ENCODE measurements at regions not wholly inside any gene's neighbourhood (a gene's known extent, or its start where the extent isn't known, plus 50 kb on each side); places are given as distances from the start of the nearest gene placed in this dataset.

DNA sequence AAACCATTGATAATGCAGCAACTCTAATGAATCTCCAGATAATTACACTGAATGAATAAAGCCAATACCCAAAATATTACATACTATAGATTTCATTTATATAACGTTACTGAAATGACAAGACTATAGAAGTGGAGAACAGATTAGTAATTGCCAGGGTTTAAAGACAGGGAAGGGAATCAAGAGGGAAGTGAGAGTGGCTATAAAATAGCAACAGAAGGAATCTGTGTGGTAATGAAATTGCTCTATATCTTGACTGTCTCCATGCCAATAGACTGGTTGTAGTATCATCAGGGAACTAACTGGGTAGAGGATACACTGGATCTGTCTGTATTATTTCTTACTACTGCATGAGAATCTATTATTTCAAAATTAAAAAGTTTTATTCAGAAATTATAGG, 396.5 kb upstream of the RPS23 start:
- H3K4me3 Mint-ChIP-seq (ENCODE audit: unreplicated experiment) = no peak overlapping the region
- no peaks in the 10 kb centered on the region for H3K27me3 Mint-ChIP-seq (ENCODE audit: low read depth)
- TF ChIP-seq, protein P1, sequence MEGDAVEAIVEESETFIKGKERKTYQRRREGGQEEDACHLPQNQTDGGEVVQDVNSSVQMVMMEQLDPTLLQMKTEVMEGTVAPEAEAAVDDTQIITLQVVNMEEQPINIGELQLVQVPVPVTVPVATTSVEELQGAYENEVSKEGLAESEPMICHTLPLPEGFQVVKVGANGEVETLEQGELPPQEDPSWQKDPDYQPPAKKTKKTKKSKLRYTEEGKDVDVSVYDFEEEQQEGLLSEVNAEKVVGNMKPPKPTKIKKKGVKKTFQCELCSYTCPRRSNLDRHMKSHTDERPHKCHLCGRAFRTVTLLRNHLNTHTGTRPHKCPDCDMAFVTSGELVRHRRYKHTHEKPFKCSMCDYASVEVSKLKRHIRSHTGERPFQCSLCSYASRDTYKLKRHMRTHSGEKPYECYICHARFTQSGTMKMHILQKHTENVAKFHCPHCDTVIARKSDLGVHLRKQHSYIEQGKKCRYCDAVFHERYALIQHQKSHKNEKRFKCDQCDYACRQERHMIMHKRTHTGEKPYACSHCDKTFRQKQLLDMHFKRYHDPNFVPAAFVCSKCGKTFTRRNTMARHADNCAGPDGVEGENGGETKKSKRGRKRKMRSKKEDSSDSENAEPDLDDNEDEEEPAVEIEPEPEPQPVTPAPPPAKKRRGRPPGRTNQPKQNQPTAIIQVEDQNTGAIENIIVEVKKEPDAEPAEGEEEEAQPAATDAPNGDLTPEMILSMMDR (IDR thresholded peaks at IDR 0.05) = no peak
- H3K27ac Mint-ChIP-seq (ENCODE audit: unreplicated experiment) = no peak overlapping the region
- DNase-seq (ENCODE audit: low spot score) = no peak
- H3K4me1 Mint-ChIP-seq (ENCODE audit: low read depth) = peaks cover 2% of the 10 kb centered on the region
- H3K36me3 Mint-ChIP-seq (ENCODE audit: low read depth) = no peaks in the 10 kb centered on the region
- no peaks in the 10 kb centered on the region for H3K9me3 Mint-ChIP-seq (ENCODE audit: low read depth)

DNA sequence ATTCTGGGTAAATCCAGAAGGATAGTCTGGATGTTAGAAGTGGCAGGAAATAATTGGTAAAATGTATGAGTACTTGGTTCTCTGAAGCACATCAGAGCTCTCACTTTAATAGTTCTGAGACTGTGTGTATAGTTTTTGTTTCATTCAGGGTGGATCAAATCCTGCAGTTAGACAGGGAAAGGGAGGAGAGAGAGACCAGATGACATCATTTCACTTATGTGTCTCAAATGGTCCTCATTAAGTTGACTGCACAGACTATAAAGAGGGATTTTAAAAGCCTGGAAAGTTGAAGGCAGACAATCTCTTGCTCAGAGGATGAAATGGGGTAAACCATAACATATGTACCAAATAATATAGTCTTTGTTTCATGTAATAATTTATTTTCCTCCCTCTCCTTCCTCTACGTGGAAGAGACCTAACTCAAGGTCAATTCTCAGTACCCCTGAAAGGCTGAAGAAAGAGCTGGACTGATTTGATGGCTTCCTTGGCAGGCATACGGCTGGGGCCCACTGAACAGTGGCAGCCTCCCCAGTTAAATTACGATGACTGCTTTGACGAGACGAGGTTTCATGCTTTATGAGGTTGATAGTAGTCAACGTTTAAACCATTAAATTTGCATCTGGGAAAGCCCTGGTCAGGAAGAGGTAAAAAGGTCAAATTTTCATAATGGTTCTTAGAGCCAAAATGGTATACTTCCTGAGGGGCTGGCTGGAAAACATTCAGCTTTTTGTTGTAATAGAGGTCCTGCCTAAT, 395.1 kb upstream of the RPS23 start:
- H3K4me1 Mint-ChIP-seq (ENCODE audit: low read depth) = peaks cover 2% of the 10 kb centered on the region
- no peaks in the 10 kb centered on the region for H3K36me3 Mint-ChIP-seq (ENCODE audit: low read depth)
- H3K9me3 Mint-ChIP-seq (ENCODE audit: low read depth) = no peaks in the 10 kb centered on the region
- TF ChIP-seq, protein P1 (IDR thresholded peaks at IDR 0.05) = no peak
- H3K27me3 Mint-ChIP-seq (ENCODE audit: low read depth) = no peaks in the 10 kb centered on the region
- DNase-seq (ENCODE audit: low spot score) = no peak
- H3K4me3 Mint-ChIP-seq (ENCODE audit: unreplicated experiment) = no peak overlapping the region
- no peak overlapping the region for H3K27ac Mint-ChIP-seq (ENCODE audit: unreplicated experiment)

DNA sequence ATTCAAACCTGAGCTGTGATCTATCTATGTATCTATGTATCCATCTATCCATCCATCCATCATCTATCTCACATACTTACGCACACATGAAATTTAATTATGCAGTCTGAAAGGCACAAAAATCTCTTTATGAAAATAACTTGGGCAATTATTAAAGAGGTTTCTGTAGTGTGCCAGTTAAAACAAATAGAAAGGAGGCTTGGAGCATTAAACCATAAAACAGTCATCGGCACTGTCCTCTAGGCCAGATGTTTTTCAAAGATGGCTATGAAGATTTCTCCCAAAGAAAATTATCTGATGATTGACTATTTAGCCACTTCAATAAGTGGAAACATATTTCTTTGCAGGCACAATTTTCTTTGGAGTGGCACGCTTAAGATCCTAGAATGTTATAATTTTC, 392.5 kb upstream of the RPS23 start:
- no peak overlapping the region for H3K27ac Mint-ChIP-seq (ENCODE audit: unreplicated experiment)
- H3K27me3 Mint-ChIP-seq (ENCODE audit: low read depth) = no peaks in the 10 kb centered on the region
- H3K4me3 Mint-ChIP-seq (ENCODE audit: unreplicated experiment) = no peak overlapping the region
- no peak for DNase-seq (ENCODE audit: low spot score)
- no peaks in the 10 kb centered on the region for H3K36me3 Mint-ChIP-seq (ENCODE audit: low read depth)
- no peaks in the 10 kb centered on the region for H3K9me3 Mint-ChIP-seq (ENCODE audit: low read depth)
- TF ChIP-seq, protein P1 (IDR thresholded peaks at IDR 0.05) = no peak
- peaks cover 4% of the 10 kb centered on the region for H3K4me1 Mint-ChIP-seq (ENCODE audit: low read depth)

DNA sequence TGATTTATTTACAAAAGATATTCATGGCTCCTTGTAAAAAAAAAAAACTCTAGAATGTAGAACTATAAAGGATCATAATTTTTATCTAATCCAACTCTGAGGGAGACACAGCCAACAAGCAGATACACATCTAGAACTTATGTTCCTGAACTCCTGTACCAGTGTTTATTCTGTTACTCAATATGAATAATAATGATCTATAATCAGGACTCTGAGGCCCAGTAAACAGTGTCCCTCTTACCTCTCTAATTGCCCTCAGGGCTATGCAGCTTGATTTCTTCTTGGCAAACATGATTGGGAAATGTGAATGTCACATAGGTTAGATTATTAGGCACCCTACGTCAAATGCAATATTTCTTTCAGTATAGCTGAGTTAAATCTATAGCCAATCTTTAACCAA, 391.6 kb upstream of the RPS23 start:
- no peak overlapping the region for H3K4me3 Mint-ChIP-seq (ENCODE audit: unreplicated experiment)
- H3K27ac Mint-ChIP-seq (ENCODE audit: unreplicated experiment) = no peak overlapping the region
- no peaks in the 10 kb centered on the region for H3K36me3 Mint-ChIP-seq (ENCODE audit: low read depth)
- no peak for DNase-seq (ENCODE audit: low spot score)
- TF ChIP-seq, protein P1 (IDR thresholded peaks at IDR 0.05) = no peak
- H3K27me3 Mint-ChIP-seq (ENCODE audit: low read depth) = no peaks in the 10 kb centered on the region
- H3K4me1 Mint-ChIP-seq (ENCODE audit: low read depth) = peaks cover 7% of the 10 kb centered on the region
- H3K9me3 Mint-ChIP-seq (ENCODE audit: low read depth) = no peaks in the 10 kb centered on the region

DNA sequence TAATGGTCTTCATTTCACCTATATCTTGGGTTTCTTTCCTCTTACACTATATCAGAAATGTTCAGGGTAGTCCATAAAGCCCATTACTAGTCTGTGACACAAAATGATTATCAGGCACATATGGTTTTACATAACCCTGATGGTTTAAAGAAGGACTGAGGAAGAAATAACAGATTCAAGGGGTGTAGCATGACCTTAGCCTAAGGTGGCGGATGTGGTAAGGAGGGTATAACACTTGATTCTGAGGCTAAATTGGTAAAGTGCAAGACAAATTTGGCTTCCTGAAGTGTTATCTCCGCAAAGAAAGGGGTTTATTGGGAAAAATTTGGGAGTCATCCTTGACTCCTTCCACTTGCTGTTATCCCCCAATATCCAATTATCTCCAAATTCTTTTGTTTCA, 388.2 kb upstream of the RPS23 start:
- H3K27me3 Mint-ChIP-seq (ENCODE audit: low read depth) = no peaks in the 10 kb centered on the region
- no peak for DNase-seq (ENCODE audit: low spot score)
- peaks cover 7% of the 10 kb centered on the region for H3K4me1 Mint-ChIP-seq (ENCODE audit: low read depth)
- H3K36me3 Mint-ChIP-seq (ENCODE audit: low read depth) = no peaks in the 10 kb centered on the region
- no peaks in the 10 kb centered on the region for H3K9me3 Mint-ChIP-seq (ENCODE audit: low read depth)
- TF ChIP-seq, protein P1 (IDR thresholded peaks at IDR 0.05) = no peak
- no peak overlapping the region for H3K27ac Mint-ChIP-seq (ENCODE audit: unreplicated experiment)
- no peak overlapping the region for H3K4me3 Mint-ChIP-seq (ENCODE audit: unreplicated experiment)

Measured in chondrocyte (in vitro differentiated cells).